Vagina (tissue), 2 donors: ENCODE measurements at regions not wholly inside any gene's neighbourhood (a gene's known extent, or its start where the extent isn't known, plus 50 kb on each side); places are given as distances from the start of the nearest gene placed in this dataset.

ENCODE experiments used
- DNase-seq, 2 donors: peaks; one replicate each; pipeline ENCODE4 v3.0.0-alpha.2; 2017; ENCODE audit errors: extremely low spot score in 2 of 2
- H3K27ac ChIP-seq: fragments of 200-600 bp; sonication (generic); one replicate; pipeline ENCODE4 v1.5.1; 2019
- H3K27me3 ChIP-seq: fragments of 200-600 bp; sonication (generic); one replicate; pipeline ENCODE4 v1.5.1; 2019
- H3K36me3 ChIP-seq, 2 donors: fragments of 200-600 bp; sonication (generic); one replicate each; pipeline ENCODE4 v1.5.1; 2017 to 2019
- H3K4me1 ChIP-seq: fragments of 200-600 bp; sonication (generic); one replicate; pipeline ENCODE4 v1.5.1; 2019
- H3K4me3 ChIP-seq, 2 donors: fragments of 200-600 bp; sonication (generic); 1 replicate in 1 of 2; 2 replicates in 1 of 2; pipeline ENCODE4 v1.5.1; 2016 to 2019
- H3K9me3 ChIP-seq: fragments of 200-600 bp; sonication (generic); one replicate; pipeline ENCODE4 v1.5.1; 2019
- POLR2A ChIP-seq, 2 donors: fragments of 450-650 bp; IDR thresholded peaks; one replicate each; pipeline ENCODE4 v1.6.1; 2017; ENCODE audit warnings: antibody characterized with exemption in 2 of 2, mild to moderate bottlenecking in 2 of 2, moderate library complexity in 2 of 2
- POLR2AphosphoS5 ChIP-seq, 2 donors: sonication (generic); formaldehyde crosslinking; IDR thresholded peaks; one replicate each; pipeline ENCODE4 v1.9.0; 2017; ENCODE audit warnings: antibody characterized with exemption in 2 of 2, mild to moderate bottlenecking in 2 of 2, low read depth in 1 of 2; ENCODE audit not compliant: insufficient read depth in 1 of 2
- intact Hi-C: fragments of 100-400 bp; cut with DNase I; formaldehyde crosslinking; loops from one replicate; pipeline ENCODE4 v1.15.1; 2023
- TF ChIP-seq, protein P1 (sequence below), 3 experiments: fragments of 450-650 bp in 2 of 3; fragments of 200-600 bp in 1 of 3; sonication (generic) in 1 of 3; IDR thresholded peaks; one replicate each; pipeline ENCODE4 v1.5.1; 2017 to 2019; ENCODE audit warnings: antibody characterized with exemption in 3 of 3, mild to moderate bottlenecking in 2 of 3, moderate library complexity in 2 of 3

GRCh38 chr5:40071870-40072269 lies 607.8 kb upstream of the PTGER4 start:
- H3K9me3 ChIP-seq: no peaks in the 10 kb centered on the region
- no peak overlapping the region for H3K4me3 ChIP-seq
- H3K36me3 ChIP-seq: no peaks in the 10 kb centered on the region
- intact Hi-C loops: no loop called here
- no peaks in the 10 kb centered on the region for H3K27me3 ChIP-seq
- no peak for DNase-seq
- H3K4me1 ChIP-seq: no peaks in the 10 kb centered on the region
- H3K27ac ChIP-seq: no peak overlapping the region
- no peak for TF ChIP-seq POLR2A (IDR thresholded peaks at IDR 0.05)
- TF ChIP-seq, protein P1, sequence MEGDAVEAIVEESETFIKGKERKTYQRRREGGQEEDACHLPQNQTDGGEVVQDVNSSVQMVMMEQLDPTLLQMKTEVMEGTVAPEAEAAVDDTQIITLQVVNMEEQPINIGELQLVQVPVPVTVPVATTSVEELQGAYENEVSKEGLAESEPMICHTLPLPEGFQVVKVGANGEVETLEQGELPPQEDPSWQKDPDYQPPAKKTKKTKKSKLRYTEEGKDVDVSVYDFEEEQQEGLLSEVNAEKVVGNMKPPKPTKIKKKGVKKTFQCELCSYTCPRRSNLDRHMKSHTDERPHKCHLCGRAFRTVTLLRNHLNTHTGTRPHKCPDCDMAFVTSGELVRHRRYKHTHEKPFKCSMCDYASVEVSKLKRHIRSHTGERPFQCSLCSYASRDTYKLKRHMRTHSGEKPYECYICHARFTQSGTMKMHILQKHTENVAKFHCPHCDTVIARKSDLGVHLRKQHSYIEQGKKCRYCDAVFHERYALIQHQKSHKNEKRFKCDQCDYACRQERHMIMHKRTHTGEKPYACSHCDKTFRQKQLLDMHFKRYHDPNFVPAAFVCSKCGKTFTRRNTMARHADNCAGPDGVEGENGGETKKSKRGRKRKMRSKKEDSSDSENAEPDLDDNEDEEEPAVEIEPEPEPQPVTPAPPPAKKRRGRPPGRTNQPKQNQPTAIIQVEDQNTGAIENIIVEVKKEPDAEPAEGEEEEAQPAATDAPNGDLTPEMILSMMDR (IDR thresholded peaks at IDR 0.05): no peak
- no peak for TF ChIP-seq POLR2AphosphoS5 (IDR thresholded peaks at IDR 0.05; ENCODE audit: insufficient read depth in 1 of 2, low read depth in 1 of 2)

- no peaks in the 10 kb centered on the region for H3K9me3 ChIP-seq
- H3K36me3 ChIP-seq: no peaks in the 10 kb centered on the region
- no peak overlapping the region for H3K27ac ChIP-seq
- no peaks in the 10 kb centered on the region for H3K27me3 ChIP-seq
- TF ChIP-seq, protein P1 (IDR thresholded peaks at IDR 0.05): no peak
- TF ChIP-seq POLR2AphosphoS5 (IDR thresholded peaks at IDR 0.05; ENCODE audit: insufficient read depth in 1 of 2, low read depth in 1 of 2): no peak
- no peak for TF ChIP-seq POLR2A (IDR thresholded peaks at IDR 0.05)
- no peak for DNase-seq
- intact Hi-C loops: no loop called here
- H3K4me1 ChIP-seq: no peaks in the 10 kb centered on the region
- no peak overlapping the region for H3K4me3 ChIP-seq
Observed at GRCh38 chr5:40066616-40067015, 613.1 kb upstream of the PTGER4 start.

DNA sequence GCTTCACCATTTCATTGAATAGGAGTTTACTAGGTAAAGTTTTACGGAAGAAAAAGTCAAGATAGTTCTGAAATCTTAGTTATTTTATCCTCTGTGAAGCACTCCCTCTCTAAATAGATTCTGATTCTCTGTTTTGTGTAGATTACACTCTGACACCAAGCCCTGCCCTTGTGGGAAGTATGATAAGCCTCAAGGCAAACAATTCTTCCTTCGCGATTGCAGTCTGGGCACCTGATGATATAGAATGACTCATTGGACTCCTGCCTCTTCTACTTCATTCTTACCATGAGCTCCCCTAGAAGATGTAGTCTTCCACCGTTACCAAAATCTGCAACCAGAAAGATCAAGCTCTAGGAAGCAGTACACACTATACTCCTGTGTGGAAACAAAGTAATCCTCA lies 626.9 kb upstream of the PTGER4 start:
- Histone ChIP-seq H3K27ac (no peak overlapping the region), H3K9me3 (no peaks in the 10 kb centered on the region), H3K4me1 (peaks cover 5% of the 10 kb centered on the region), H3K27me3 (no peaks in the 10 kb centered on the region), H3K4me3 (no peak overlapping the region), H3K36me3 (no peaks in the 10 kb centered on the region)
- intact Hi-C loops: no loop called here
- TF ChIP-seq, protein P1 (IDR thresholded peaks at IDR 0.05): no peak
- TF ChIP-seq POLR2AphosphoS5 (IDR thresholded peaks at IDR 0.05; ENCODE audit: insufficient read depth in 1 of 2, low read depth in 1 of 2): no peak
- no peak for TF ChIP-seq POLR2A (IDR thresholded peaks at IDR 0.05)
- DNase-seq: no peak

DNA sequence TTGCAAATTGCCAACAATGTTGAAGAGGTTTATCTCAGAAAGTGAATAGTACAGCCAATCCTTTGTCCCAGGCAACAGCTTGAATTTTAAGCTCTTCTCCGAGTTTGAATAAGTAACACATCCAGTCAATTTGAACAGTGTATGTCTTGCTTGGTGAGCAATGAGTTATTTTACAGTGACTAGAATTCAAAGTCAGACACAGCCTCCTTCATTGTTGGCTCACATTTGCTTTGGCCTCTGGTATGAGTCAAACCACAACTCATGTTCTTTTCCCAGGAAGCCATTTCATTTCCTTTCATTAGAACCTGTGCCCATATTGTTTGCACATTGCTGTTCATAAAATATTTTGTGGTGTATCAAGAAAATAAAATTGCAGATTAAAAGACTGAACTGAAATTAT lies 622.0 kb upstream of the DAB2 start:
- H3K36me3 ChIP-seq: no peaks in the 10 kb centered on the region
- TF ChIP-seq POLR2AphosphoS5 (IDR thresholded peaks at IDR 0.05; ENCODE audit: insufficient read depth in 1 of 2, low read depth in 1 of 2): no peak
- TF ChIP-seq, protein P1 (IDR thresholded peaks at IDR 0.05): no peak
- no peak for TF ChIP-seq POLR2A (IDR thresholded peaks at IDR 0.05)
- H3K9me3 ChIP-seq: no peaks in the 10 kb centered on the region
- no peak for DNase-seq
- no peak overlapping the region for H3K4me3 ChIP-seq
- no peak overlapping the region for H3K27ac ChIP-seq
- intact Hi-C loops: no loop called here
- no peaks in the 10 kb centered on the region for H3K27me3 ChIP-seq
- H3K4me1 ChIP-seq: no peaks in the 10 kb centered on the region

- no peak for TF ChIP-seq POLR2A (IDR thresholded peaks at IDR 0.05)
- no peak for TF ChIP-seq POLR2AphosphoS5 (IDR thresholded peaks at IDR 0.05; ENCODE audit: insufficient read depth in 1 of 2, low read depth in 1 of 2)
- TF ChIP-seq, protein P1 (IDR thresholded peaks at IDR 0.05): no peak
- Histone ChIP-seq H3K9me3 (no peaks in the 10 kb centered on the region), H3K4me1 (no peaks in the 10 kb centered on the region), H3K4me3 (no peak overlapping the region), H3K27me3 (no peaks in the 10 kb centered on the region), H3K27ac (no peak overlapping the region), H3K36me3 (no peaks in the 10 kb centered on the region)
- intact Hi-C loops: no loop called here
- DNase-seq: no peak
Observed at GRCh38 chr5:40045429-40045828, 620.6 kb upstream of the DAB2 start.
